ENCODE measurements at regions not wholly inside any gene's neighbourhood (a gene's known extent, or its start where the extent isn't known, plus 50 kb on each side); places are given as distances from the start of the nearest gene placed in this dataset.

- Histone ChIP-seq H3K36me3 (no peaks in the 10 kb centered on the region), H3K27ac (no peak overlapping the region), H3K27me3 (no peaks in the 10 kb centered on the region), H3K4me3 (no peak overlapping the region), H3K9me3 (peaks cover 0 to 9% (median 0%) of the 10 kb centered on the region in 12 donors), H3K4me1 (no peaks in the 10 kb centered on the region)
- DNase-seq (no peak), ATAC-seq (no peak)
- no peak for TF ChIP-seq CTCF (IDR thresholded peaks at IDR 0.05)
- TF ChIP-seq POLR2A (IDR thresholded peaks at IDR 0.05): no peak
- intact Hi-C loops (cut with DNase I): no loop called here
- WGBS, 4 donors: 68 to 75% (median 71%) methylated on average over 2 of the region's 2 CpGs
Observed at GRCh38 chr4:167509551-167509950, 275.3 kb upstream of the SPOCK3 start.

DNA sequence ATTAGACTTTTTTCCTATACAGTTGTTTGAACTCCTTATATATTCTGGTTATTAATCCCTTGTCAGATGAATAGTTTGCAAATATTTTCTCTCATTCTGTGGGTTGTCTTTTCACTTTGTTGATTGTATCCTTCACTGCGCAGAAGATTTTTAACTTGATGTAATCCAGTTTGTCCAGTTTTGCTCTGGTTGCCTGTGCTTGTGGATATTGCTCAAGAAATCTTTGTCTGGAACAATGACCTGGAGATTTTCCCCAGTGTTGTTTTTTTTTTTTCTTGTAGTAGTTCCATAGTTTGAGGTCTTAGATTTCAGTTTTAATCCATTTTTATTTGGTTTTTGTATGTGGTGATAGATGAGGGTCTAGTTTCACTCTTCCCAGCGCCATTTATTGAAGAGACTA lies 289.8 kb upstream of the SPOCK3 start:
- DNase-seq (no peak), ATAC-seq (no peak)
- Histone ChIP-seq H3K36me3 (no peaks in the 10 kb centered on the region), H3K4me1 (no peaks in the 10 kb centered on the region), H3K4me3 (no peak overlapping the region), H3K9me3 (no peaks in the 10 kb centered on the region), H3K27me3 (no peaks in the 10 kb centered on the region), H3K27ac (no peak overlapping the region)
- intact Hi-C loops (cut with DNase I): no loop called here
- no peak for TF ChIP-seq CTCF (IDR thresholded peaks at IDR 0.05)
- TF ChIP-seq POLR2A (IDR thresholded peaks at IDR 0.05): no peak
- 81 to 88% (median 85%) methylated on average over 2 of the region's 2 CpGs for WGBS, 4 donors

- Histone ChIP-seq H3K9me3 (peaks cover 0 to 9% (median 0%) of the 10 kb centered on the region in 12 donors), H3K36me3 (no peaks in the 10 kb centered on the region), H3K4me3 (no peak overlapping the region), H3K27ac (no peak overlapping the region), H3K4me1 (no peaks in the 10 kb centered on the region), H3K27me3 (no peaks in the 10 kb centered on the region)
- TF ChIP-seq POLR2A (IDR thresholded peaks at IDR 0.05) (no peak), CTCF (IDR thresholded peaks at IDR 0.05) (peak in 1 of 12 donors; percentile 28)
- DNase-seq: no peak
- ATAC-seq: no peak
- 78 to 90% (median 87%) methylated on average over 1 of the region's 1 CpG for WGBS, 4 donors
- intact Hi-C loops (cut with DNase I): no loop called here
Observed at GRCh38 chr4:167537761-167538160, 303.5 kb upstream of the SPOCK3 start.

- 62 to 73% (median 67%) methylated on average over 3 of the region's 3 CpGs for WGBS, 4 donors
- ATAC-seq (no peak), DNase-seq (no peak)
- intact Hi-C loops (cut with DNase I): no loop called here
- H3K27me3 ChIP-seq: no peaks in the 10 kb centered on the region
- H3K27ac ChIP-seq: no peak overlapping the region
- peaks cover 0 to 24% (median 0%) of the 10 kb centered on the region in 12 donors for H3K9me3 ChIP-seq
- TF ChIP-seq CTCF (IDR thresholded peaks at IDR 0.05): no peak
- no peaks in the 10 kb centered on the region for H3K36me3 ChIP-seq
- no peak overlapping the region for H3K4me3 ChIP-seq
- H3K4me1 ChIP-seq: no peaks in the 10 kb centered on the region
Observed at GRCh38 chr4:167541286-167541685, 307.0 kb upstream of the SPOCK3 start.

Data from heart left ventricle (tissue), 16 donors.